Duodenal mucosa (tissue), 2 donors: ENCODE measurements at regions not wholly inside any gene's neighbourhood (a gene's known extent, or its start where the extent isn't known, plus 50 kb on each side); places are given as distances from the start of the nearest gene placed in this dataset.

ENCODE experiments used
- H3K27ac ChIP-seq: one replicate; pipeline ENCODE4 v1.7.0; 2013; ENCODE audit warnings: low read depth, low read length
- H3K27me3 ChIP-seq, 2 donors: one replicate each; pipeline ENCODE4 v1.7.0; 2013; ENCODE audit warnings: low read length in 2 of 2, control low read depth in 1 of 2; ENCODE audit not compliant: insufficient read depth in 2 of 2, control insufficient read depth in 1 of 2
- H3K36me3 ChIP-seq, 2 donors: one replicate each; pipeline ENCODE4 v1.7.0; 2013; ENCODE audit warnings: low read length in 2 of 2, control low read depth in 1 of 2; ENCODE audit not compliant: insufficient read depth in 2 of 2, control insufficient read depth in 1 of 2
- H3K4me1 ChIP-seq, 2 donors: one replicate each; pipeline ENCODE4 v1.7.0; 2013; ENCODE audit warnings: low read length in 2 of 2, control low read depth in 1 of 2; ENCODE audit not compliant: insufficient read depth in 2 of 2, control insufficient read depth in 1 of 2
- H3K4me3 ChIP-seq, 2 donors: one replicate each; pipeline ENCODE4 v1.7.0; 2013; ENCODE audit warnings: low read length in 2 of 2, low read depth in 1 of 2
- H3K9ac ChIP-seq, 2 donors: one replicate each; pipeline ENCODE4 v1.7.0; 2013; ENCODE audit warnings: low read length in 2 of 2, low read depth in 1 of 2
- H3K9me3 ChIP-seq, 2 donors: one replicate each; pipeline ENCODE4 v1.7.0; 2013; ENCODE audit warnings: low read length in 2 of 2, control low read depth in 1 of 2; ENCODE audit not compliant: control insufficient read depth in 1 of 2

DNA sequence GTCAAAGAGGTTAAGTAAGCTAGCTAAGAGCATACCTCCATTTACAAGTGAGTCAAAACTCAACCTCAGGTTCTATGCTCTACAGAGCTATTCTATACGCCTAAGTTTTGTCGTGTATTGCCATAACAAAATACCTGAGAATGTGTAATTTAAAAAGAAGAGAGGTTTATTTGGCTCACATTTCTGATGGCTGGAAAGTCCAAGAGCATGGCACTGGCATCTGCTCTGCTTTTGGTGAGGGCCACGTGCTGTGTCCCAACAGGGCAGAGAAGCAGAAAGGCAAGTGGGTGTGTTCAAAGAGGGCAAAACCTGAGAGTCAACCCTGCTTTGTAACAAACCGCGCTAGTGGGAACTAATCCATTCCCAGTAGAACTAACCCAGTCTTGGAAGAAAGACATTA is 60.9 kb upstream of the POU2F1 start:
- Histone ChIP-seq H3K4me3 (no peak overlapping the region), H3K9ac (no peak overlapping the region), H3K9me3 (no peaks in the 10 kb centered on the region), H3K27ac (no peak overlapping the region), H3K27me3 (no peaks in the 10 kb centered on the region), H3K4me1 (peaks cover 11 to 21% of the 10 kb centered on the region in 2 donors), H3K36me3 (no peaks in the 10 kb centered on the region)

DNA sequence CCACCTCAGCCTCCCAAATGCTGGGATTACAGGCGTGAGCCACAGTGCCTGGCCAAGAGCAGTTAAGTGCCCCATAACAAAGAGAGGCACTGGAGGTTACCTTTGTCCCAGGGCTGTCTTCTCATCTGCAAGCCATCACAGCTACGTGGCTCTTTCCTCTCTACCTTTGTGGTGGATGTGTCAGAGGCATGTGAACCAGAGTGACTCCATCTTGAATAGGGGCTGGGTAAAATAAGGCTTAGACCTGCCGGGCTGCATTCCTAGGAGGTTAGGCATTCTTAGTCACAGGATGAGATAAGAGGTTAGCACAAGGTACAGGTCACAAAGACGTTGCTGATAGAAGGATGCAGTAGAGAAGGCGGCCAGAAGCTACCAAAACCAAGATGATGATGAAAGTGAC is 59.4 kb upstream of the POU2F1 start:
- no peaks in the 10 kb centered on the region for H3K27me3 ChIP-seq
- H3K9me3 ChIP-seq = no peaks in the 10 kb centered on the region
- no peak overlapping the region for H3K9ac ChIP-seq
- peaks cover 18 to 22% of the 10 kb centered on the region in 2 donors for H3K4me1 ChIP-seq
- H3K27ac ChIP-seq = no peak overlapping the region
- no peaks in the 10 kb centered on the region for H3K36me3 ChIP-seq
- no peak overlapping the region for H3K4me3 ChIP-seq

DNA sequence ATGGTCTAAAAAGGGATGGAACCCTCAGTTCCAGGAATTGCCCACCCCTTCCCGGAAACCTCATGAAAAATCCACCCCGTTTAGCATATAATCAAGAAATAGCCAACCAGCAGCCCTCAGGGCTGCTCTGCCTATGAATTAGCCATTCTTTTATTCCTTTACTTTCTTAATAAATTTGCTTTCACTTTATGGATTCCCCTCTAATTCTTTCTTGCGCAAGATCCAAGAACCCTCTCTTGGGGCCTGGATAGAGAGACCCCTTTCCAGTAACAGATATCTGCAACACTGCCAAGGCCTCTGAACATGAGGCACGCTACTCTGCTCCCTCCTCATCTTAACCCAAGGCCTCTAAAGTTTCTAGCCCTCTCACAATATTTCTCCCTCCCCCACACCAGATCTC is 58.9 kb upstream of the POU2F1 start:
- H3K27ac ChIP-seq = no peak overlapping the region

DNA sequence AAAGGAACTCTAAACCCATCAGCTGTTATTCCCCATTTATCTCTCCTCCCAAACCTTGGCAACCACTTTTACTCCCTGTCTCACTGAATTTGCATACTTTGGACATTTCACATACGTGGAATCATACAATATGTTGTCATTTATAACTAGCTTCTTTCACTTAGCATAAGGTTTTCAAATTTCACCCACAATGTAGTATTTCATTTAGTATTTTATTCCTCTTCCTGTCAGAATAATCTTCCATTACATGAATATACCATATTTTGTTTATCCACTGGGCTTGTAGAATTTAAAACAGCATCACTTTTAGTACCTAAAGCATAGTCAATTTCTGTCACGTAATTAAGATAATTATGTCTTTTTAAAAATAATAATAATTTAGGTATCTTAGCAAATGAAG is 55.5 kb upstream of the POU2F1 start:
- no peak overlapping the region for H3K9ac ChIP-seq
- no peak overlapping the region for H3K4me3 ChIP-seq
- H3K36me3 ChIP-seq = no peaks in the 10 kb centered on the region
- no peaks in the 10 kb centered on the region for H3K27me3 ChIP-seq
- peaks cover 0 to 2% of the 10 kb centered on the region in 2 donors for H3K9me3 ChIP-seq
- peaks cover 21 to 26% of the 10 kb centered on the region in 2 donors for H3K4me1 ChIP-seq
- H3K27ac ChIP-seq = no peak overlapping the region

More for the DNA sequence above, 58.9 kb upstream of the POU2F1 start:
- H3K4me3 ChIP-seq = no peak overlapping the region
- no peaks in the 10 kb centered on the region for H3K9me3 ChIP-seq
- no peak overlapping the region for H3K9ac ChIP-seq
- no peaks in the 10 kb centered on the region for H3K36me3 ChIP-seq
- no peaks in the 10 kb centered on the region for H3K27me3 ChIP-seq
- peaks cover 21 to 26% of the 10 kb centered on the region in 2 donors for H3K4me1 ChIP-seq

DNA sequence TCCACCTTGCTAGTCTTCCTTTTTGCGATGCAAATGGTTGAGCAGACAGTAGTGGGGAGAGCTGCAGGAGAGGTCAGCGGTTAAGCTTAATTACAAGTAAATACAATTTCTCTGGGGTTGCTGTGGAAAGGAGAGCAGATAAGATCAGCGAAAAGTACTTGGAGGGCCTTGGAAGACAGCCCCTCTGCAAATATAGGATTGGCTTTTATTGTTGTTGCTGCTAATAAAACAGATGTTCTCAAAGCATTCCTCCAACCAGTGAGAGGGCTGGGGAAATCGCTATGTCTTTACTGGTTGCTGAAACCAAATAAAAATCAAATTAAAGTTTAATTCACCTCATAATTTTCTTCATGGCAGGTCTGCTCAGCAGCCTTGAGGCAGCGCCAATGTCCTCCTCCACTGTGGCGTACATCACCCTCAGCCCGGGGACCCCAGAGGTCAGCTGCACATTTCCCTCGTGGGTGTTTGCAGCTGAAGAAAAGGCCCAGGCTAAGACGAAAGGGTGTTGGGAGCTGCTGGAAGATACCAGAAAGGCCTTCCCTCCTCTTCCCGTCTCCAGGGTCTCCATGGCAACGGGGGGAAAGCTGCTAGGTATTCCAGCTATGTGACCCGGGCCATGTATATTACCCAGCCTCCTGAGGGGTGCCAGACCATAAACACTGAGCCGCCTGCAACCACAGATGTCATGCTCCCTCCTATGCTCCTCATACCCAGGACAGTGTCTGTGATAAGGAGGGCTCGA is 54.6 kb upstream of the POU2F1 start:
- H3K4me3 ChIP-seq = peak overlapping the region; percentile 4 to 23
- H3K4me1 ChIP-seq = peaks cover 21 to 25% of the 10 kb centered on the region in 2 donors
- no peak overlapping the region for H3K27ac ChIP-seq
- H3K36me3 ChIP-seq = no peaks in the 10 kb centered on the region
- H3K27me3 ChIP-seq = no peaks in the 10 kb centered on the region
- no peak overlapping the region for H3K9ac ChIP-seq
- H3K9me3 ChIP-seq = peaks cover 0 to 2% of the 10 kb centered on the region in 2 donors

DNA sequence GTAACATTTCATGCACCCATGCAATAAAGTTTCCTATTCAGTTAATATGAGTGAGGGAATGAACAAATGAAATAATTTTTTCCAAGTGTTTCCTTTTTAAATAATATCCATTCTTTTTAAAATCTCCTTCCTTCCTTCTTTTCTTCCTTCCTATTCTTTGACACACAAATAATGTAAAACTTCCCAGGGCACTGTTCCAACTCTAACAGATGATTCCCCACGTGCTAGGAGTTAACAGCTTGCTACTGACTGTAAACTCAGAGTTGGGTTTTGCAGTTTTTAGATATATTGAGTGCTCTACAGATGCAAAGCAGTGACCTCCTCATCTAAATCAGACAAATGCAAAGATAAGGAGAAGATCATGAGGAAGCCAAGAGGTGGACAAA is 54.0 kb upstream of the POU2F1 start:
- Histone ChIP-seq H3K4me1 (peaks cover 21% of the 10 kb centered on the region in 2 donors), H3K4me3 (no peak overlapping the region), H3K9ac (no peak overlapping the region), H3K9me3 (peaks cover 0 to 2% of the 10 kb centered on the region in 2 donors), H3K27ac (no peak overlapping the region), H3K27me3 (no peaks in the 10 kb centered on the region), H3K36me3 (no peaks in the 10 kb centered on the region)

DNA sequence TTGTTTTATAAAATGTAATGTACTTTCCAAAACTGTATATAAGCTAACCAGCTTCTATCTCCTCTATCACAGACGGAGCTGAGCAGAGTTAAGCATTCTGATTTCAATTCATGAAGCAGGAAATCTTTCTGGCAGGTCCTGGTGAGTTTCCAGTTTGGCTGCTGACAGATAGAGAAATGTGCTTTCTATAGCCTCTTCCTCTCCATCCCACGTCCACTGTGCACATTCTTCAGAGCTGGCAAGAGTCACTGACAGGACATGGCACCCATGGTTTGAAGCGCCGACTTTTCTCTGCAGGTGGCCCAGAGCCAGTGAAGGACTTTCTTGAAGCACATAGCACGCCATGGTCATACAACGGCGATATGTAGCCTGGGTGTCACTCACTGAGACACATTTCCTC is 52.3 kb upstream of the POU2F1 start:
- no peaks in the 10 kb centered on the region for H3K36me3 ChIP-seq
- H3K27me3 ChIP-seq = no peaks in the 10 kb centered on the region
- H3K27ac ChIP-seq = no peak overlapping the region
- peaks cover 6 to 11% of the 10 kb centered on the region in 2 donors for H3K4me1 ChIP-seq
- peaks cover 0 to 2% of the 10 kb centered on the region in 2 donors for H3K9me3 ChIP-seq
- no peak overlapping the region for H3K4me3 ChIP-seq
- H3K9ac ChIP-seq = no peak overlapping the region

DNA sequence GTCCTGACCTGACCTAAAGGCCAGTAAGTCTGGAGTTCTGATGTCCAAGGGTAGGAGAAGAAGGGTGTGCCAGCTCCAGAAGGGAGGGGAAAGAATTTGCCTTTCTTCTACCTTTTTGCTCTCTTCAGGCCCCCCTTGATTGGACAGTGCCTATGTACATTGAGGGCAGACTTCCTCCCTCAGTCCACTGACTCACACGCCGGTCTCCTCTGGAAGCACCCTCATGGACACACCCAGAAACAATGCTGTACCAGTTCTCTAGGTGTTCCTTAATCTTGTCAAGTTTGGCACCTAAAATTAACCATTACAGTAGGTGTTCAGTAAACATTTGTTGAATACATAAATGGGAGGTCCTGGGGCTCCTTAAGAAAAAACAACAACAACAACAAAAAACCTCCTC is 51.0 kb upstream of the POU2F1 start:
- H3K4me1 ChIP-seq = peaks cover 5 to 10% of the 10 kb centered on the region in 2 donors
- H3K36me3 ChIP-seq = no peaks in the 10 kb centered on the region
- no peak overlapping the region for H3K9ac ChIP-seq

More for the DNA sequence above, 51.0 kb upstream of the POU2F1 start:
- Histone ChIP-seq H3K4me3 (no peak overlapping the region), H3K27ac (no peak overlapping the region), H3K9me3 (peaks cover 0 to 2% of the 10 kb centered on the region in 2 donors), H3K27me3 (no peaks in the 10 kb centered on the region)
